Neural progenitor cell (in vitro differentiated cells): ENCODE measurements at regions not wholly inside any gene's neighbourhood (a gene's known extent, or its start where the extent isn't known, plus 50 kb on each side); places are given as distances from the start of the nearest gene placed in this dataset.

ENCODE experiments used
- CTCF ChIP-seq: fragments of 200-600 bp; sonication (generic); IDR thresholded peaks from 2 replicates; pipeline ENCODE4 v1.5.1; 2017; ENCODE audit warnings: antibody characterized with exemption, mild to moderate bottlenecking
- EZH2 ChIP-seq: fragments of 200-600 bp; sonication (generic); IDR thresholded peaks from 2 replicates; pipeline ENCODE4 v1.6.1; 2017; ENCODE audit warnings: antibody characterized with exemption, mild to moderate bottlenecking, moderate library complexity

- TF ChIP-seq CTCF (no peak), EZH2 (no peak)
Observed at GRCh38 chr5:4245076-4245475, 649.4 kb downstream of the IRX1 start.
